Activated CD8-positive, alpha-beta T cell treated with anti-CD3 and anti-CD28 coated beads for 36 hours (primary cell): ENCODE measurements at regions not wholly inside any gene's neighbourhood (a gene's known extent, or its start where the extent isn't known, plus 50 kb on each side); places are given as distances from the start of the nearest gene placed in this dataset.
"Not testable (repeated sequence)": the region's sequence is repeated elsewhere in the genome, so short reads cannot be mapped to it uniquely, and the experiment has no call there.

Experiments
- ATAC-seq: fragments of 200-7000 bp; cut with Tn5 transposase; one replicate; pipeline ENCODE4 v1.10.0; 2021; ENCODE audit warnings: mild to moderate bottlenecking, moderate library complexity
- CTCF ChIA-PET: fragments of 350-600 bp; sonication (Branson Sonifier 250); formaldehyde crosslinking; loops from one replicate; lab custom pipeline; 2021; ENCODE audit warnings: antibody characterized with exemption; lab: Charles Lee
- POLR2A ChIA-PET: fragments of 350-600 bp; sonication (Branson Sonifier 250); formaldehyde crosslinking; loops from one replicate; lab custom pipeline; 2021; ENCODE audit warnings: antibody characterized with exemption; lab: Charles Lee
- DNase-seq: peaks from one replicate; pipeline ENCODE4 v3.0.0-alpha.2; 2020
- H3K27ac Mint-ChIP-seq: one replicate; pipeline ENCODE4 v1.8.0; 2021; ENCODE audit warnings: mild to moderate bottlenecking, mixed read lengths
- H3K27me3 Mint-ChIP-seq: one replicate; pipeline ENCODE4 v1.8.0; 2021; ENCODE audit warnings: mixed read lengths
- H3K36me3 Mint-ChIP-seq: one replicate; pipeline ENCODE4 v1.8.0; 2021; ENCODE audit warnings: low read depth, mixed read lengths
- H3K4me1 Mint-ChIP-seq: one replicate; pipeline ENCODE4 v1.8.0; 2021; ENCODE audit warnings: low read depth, mixed read lengths
- H3K4me3 Mint-ChIP-seq: one replicate; pipeline ENCODE4 v1.8.0; 2021; ENCODE audit warnings: mild to moderate bottlenecking, moderate library complexity, mixed read lengths
- H3K9me3 Mint-ChIP-seq: one replicate; pipeline ENCODE4 v1.8.0; 2021; ENCODE audit warnings: mixed read lengths
- intact Hi-C: fragments of 100-400 bp; cut with micrococcal nuclease; formaldehyde crosslinking; loops from one replicate; pipeline ENCODE4 v1.10.0; 2022
- TF ChIP-seq, protein P1 (sequence below): fragments of 200-600 bp; IDR thresholded peaks from one replicate; pipeline ENCODE4 v1.8.0; 2022; ENCODE audit warnings: antibody characterized with exemption, mild to moderate bottlenecking

DNA sequence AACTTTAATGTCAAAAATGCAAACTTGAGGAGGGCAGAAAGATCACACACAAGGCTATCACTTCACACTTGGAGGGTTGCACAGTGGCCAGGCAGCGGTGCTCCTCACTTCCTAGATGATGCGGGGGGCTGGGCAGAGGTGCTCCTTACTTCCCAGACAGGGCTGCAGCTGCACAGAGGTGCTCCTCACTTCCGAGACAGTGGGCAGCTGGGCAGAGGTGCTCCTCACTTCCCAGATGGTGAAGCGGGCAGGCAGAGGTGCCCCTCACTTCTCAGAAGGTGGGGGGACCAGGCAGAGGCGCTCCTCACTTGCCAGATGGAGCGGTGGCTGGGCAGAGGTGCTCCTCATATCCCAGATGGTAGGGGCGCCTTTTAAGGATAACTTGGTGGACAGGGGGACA is 423.2 kb upstream of the RORB start:
- peaks cover 6% of the 10 kb centered on the region for H3K9me3 Mint-ChIP-seq
- POLR2A ChIA-PET = no interaction called here
- CTCF ChIA-PET = no interaction called here

DNA sequence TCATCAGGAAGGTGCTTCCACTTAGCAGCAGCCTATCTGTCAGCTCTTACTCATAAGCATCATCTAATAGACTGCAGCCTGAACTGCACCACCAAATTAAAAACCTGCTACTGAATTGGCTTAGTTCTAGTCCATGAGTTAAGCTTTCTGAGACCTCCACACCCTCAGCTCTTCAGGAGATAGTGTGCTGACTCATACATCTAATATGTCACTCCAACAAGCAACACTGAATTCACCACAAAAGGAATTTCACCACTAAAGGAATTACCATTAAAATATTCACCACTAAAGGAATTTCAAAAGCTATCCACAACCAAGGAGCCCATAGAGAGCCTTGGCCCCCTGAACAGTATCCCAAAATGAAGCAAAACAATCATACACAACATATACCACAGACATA is 418.5 kb upstream of the RORB start:
- intact Hi-C loops = no loop called here
- H3K4me1 Mint-ChIP-seq = no peaks in the 10 kb centered on the region
- H3K36me3 Mint-ChIP-seq = no peaks in the 10 kb centered on the region
- no peak overlapping the region for H3K27ac Mint-ChIP-seq
- CTCF ChIA-PET = no interaction called here
- no peaks in the 10 kb centered on the region for H3K27me3 Mint-ChIP-seq
- peaks cover 4% of the 10 kb centered on the region for H3K9me3 Mint-ChIP-seq
- DNase-seq = no peak
- POLR2A ChIA-PET = interaction anchor here (0.6 kb wide), 1 partner anchor 91 kb away, joined by 3 read pairs; no protein-coding TSS in a partner anchor
- ATAC-seq = no peak
- H3K4me3 Mint-ChIP-seq = no peak overlapping the region
- TF ChIP-seq, protein P1, sequence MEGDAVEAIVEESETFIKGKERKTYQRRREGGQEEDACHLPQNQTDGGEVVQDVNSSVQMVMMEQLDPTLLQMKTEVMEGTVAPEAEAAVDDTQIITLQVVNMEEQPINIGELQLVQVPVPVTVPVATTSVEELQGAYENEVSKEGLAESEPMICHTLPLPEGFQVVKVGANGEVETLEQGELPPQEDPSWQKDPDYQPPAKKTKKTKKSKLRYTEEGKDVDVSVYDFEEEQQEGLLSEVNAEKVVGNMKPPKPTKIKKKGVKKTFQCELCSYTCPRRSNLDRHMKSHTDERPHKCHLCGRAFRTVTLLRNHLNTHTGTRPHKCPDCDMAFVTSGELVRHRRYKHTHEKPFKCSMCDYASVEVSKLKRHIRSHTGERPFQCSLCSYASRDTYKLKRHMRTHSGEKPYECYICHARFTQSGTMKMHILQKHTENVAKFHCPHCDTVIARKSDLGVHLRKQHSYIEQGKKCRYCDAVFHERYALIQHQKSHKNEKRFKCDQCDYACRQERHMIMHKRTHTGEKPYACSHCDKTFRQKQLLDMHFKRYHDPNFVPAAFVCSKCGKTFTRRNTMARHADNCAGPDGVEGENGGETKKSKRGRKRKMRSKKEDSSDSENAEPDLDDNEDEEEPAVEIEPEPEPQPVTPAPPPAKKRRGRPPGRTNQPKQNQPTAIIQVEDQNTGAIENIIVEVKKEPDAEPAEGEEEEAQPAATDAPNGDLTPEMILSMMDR = no peak

More for the DNA sequence above, 423.2 kb upstream of the RORB start:
- Mint-ChIP-seq H3K36me3 (no peaks in the 10 kb centered on the region), H3K4me1 (no peaks in the 10 kb centered on the region), H3K27ac (no peak overlapping the region), H3K4me3 (no peak overlapping the region), H3K27me3 (no peaks in the 10 kb centered on the region)
- DNase-seq (no peak), ATAC-seq (no peak)
- TF ChIP-seq, protein P1 = no peak
- intact Hi-C loops = no loop called here

DNA sequence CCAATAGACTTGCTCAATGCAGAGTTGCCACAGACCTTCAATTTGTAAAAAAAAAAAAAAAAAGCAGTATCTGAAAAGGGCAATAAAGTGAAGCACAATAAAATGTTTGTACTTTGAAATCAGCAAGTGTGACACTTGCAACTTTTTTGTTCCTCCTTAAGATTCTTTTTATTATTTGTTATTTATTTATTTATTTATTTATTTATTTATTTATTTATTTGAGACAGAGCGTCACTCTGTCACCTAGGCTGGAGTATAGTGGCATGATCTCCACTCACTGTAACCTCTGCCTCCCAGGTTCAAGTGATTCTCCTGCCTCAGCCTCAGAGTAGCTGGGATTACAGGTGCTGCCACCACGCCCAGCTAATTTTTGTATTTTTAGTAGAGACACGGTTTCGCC is 416.5 kb upstream of the RORB start:
- H3K27me3 Mint-ChIP-seq, CTCF ChIA-PET, H3K27ac Mint-ChIP-seq, H3K36me3 Mint-ChIP-seq, DNase-seq, H3K9me3 Mint-ChIP-seq, ATAC-seq, H3K4me3 Mint-ChIP-seq, intact Hi-C loops, POLR2A ChIA-PET, H3K4me1 Mint-ChIP-seq: not testable (repeated sequence)

DNA sequence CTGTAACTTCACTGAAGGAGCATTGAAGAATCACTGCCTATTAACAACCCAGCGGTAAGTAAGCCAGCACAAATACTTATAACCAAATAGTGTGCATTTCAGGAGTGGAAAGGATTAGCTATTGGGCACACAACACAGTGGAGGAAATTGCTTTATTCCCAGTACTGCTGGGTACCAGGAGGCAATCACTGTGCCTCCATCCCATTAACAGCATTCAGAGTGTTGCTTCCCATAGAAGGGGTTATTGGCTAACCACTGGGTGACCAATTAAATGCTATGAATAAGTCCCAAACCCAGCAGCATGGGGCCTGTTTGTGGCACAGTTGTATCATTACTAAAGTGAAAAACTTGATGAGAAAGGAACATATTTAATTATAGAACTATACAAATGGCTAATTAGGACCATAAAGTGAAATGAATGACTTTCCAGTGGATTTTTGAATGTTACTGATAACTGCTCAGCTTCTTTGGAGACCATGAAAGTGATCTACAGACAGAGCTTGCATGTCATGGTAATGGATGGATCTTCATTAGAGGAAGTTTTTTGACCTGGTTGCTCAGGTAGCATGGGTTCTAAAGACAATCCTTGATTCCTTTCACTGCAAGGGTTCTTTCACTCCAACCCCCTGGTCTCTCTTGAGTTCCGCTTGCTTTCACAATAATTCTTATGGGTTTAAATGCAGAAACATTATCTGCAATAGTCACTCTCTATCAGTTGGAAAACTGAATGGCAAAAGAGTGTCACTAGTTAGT is 413.3 kb upstream of the RORB start:
- intact Hi-C loops = no loop called here
- H3K4me1 Mint-ChIP-seq = no peaks in the 10 kb centered on the region

DNA sequence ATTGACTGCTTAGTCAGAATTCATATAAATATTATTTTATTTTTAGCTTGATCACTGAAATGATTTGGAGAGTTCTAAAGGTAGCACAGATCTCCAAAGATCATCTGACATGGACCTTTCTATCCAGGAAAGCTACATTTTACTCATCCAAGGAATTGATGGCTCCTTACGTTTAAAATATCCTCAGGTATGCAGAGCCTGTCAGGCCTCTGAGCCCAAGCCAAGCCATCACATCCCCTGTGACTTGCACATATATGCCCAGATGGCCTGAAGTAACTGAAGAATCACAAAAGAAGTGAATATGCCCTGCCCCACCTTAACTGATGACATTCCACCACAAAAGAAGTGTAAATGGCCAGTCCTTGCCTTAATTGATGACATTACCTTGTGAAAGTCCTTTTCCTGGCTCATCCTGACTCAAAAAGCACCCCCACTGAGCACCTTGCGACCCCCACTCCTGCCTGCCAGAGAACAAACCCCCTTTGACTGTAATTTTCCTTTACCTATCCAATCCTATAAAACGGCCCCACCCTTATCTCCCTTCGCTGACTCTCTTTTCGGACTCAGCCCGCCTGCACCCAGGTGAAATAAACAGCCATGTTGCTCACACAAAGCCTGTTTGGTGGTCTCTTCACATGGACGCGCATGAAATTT is 411.6 kb upstream of the RORB start:
- CTCF ChIA-PET = not testable (repeated sequence)

More for the DNA sequence above, 413.3 kb upstream of the RORB start:
- ATAC-seq (no peak), DNase-seq (no peak)
- Mint-ChIP-seq H3K27me3 (no peaks in the 10 kb centered on the region), H3K4me3 (no peak overlapping the region), H3K36me3 (no peaks in the 10 kb centered on the region), H3K9me3 (peaks cover 2% of the 10 kb centered on the region), H3K27ac (no peak overlapping the region)
- ChIA-PET CTCF (no interaction called here), POLR2A (interaction anchor here (0.6 kb wide), 1 partner anchor 51 kb away, joined by 3 read pairs; no protein-coding TSS in a partner anchor)
- TF ChIP-seq, protein P1 = no peak

DNA sequence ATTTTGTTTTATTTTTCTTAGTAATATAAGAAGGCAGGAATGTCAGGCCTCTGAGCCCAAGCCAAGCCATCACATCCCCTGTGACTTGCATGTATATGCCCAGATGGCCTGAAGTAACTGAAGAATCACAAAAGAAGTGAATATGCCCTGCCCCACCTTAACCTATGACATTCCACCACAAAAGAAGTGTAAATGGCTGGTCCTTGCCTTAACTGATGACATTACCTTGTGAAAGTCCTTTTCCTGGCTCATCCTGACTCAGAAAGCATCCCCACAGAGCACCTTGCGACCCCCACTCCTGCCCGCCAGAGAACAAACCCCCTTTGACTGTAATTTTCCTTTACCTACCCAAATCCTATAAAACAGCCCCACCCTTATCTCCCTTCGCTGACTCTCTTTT is 406.2 kb upstream of the RORB start:
- ATAC-seq, POLR2A ChIA-PET, H3K27me3 Mint-ChIP-seq, H3K4me1 Mint-ChIP-seq, H3K27ac Mint-ChIP-seq, CTCF ChIA-PET, DNase-seq, H3K9me3 Mint-ChIP-seq, intact Hi-C loops, H3K4me3 Mint-ChIP-seq, H3K36me3 Mint-ChIP-seq: not testable (repeated sequence)

More for the DNA sequence above, 411.6 kb upstream of the RORB start:
- intact Hi-C loops, POLR2A ChIA-PET, H3K4me1 Mint-ChIP-seq, H3K36me3 Mint-ChIP-seq, DNase-seq, H3K27ac Mint-ChIP-seq, H3K9me3 Mint-ChIP-seq, H3K4me3 Mint-ChIP-seq, H3K27me3 Mint-ChIP-seq, ATAC-seq: not testable (repeated sequence)
